Adrenal gland (tissue), 5 donors: ENCODE measurements at regions not wholly inside any gene's neighbourhood (a gene's known extent, or its start where the extent isn't known, plus 50 kb on each side); places are given as distances from the start of the nearest gene placed in this dataset.

ENCODE experiments used
- CTCF ChIP-seq, 6 experiments: fragments of 450-650 bp in 4 of 6; fragments of 200-600 bp in 2 of 6; sonication (generic) in 1 of 6; IDR thresholded peaks; 1 replicate in 5 of 6; 2 replicates in 1 of 6; pipeline versions ENCODE4 v1.5.1 to v1.8.0; 2016 to 2021; ENCODE audit warnings: antibody characterized with exemption in 6 of 6, mild to moderate bottlenecking in 2 of 6, moderate library complexity in 1 of 6
- POLR2A ChIP-seq, 2 donors: fragments of 450-650 bp; IDR thresholded peaks; one replicate each; pipeline ENCODE4 v1.6.1; 2017; ENCODE audit warnings: antibody characterized with exemption in 2 of 2, mild to moderate bottlenecking in 2 of 2, moderate library complexity in 1 of 2
- donor health status: DM: no; HTN: no; CAD: no.

- TF ChIP-seq CTCF (IDR thresholded peaks at IDR 0.05) (no peak), POLR2A (IDR thresholded peaks at IDR 0.05) (no peak)
Observed at GRCh38 chr9:2341956-2342355, 279.6 kb upstream of the VLDLR start.
